ENCODE measurements at regions not wholly inside any gene's neighbourhood (a gene's known extent, or its start where the extent isn't known, plus 50 kb on each side); places are given as distances from the start of the nearest gene placed in this dataset.
A peak's percentile ranks its signal among the peaks of the same experiment; 100 is the strongest.

- no peak overlapping the region for H3K4me3 Mint-ChIP-seq
- intact Hi-C loops (cut with micrococcal nuclease), result no loop called here
- H3K27me3 Mint-ChIP-seq, result peaks cover 7% of the 10 kb centered on the region
- H3K36me3 Mint-ChIP-seq (ENCODE audit: low read depth), result no peaks in the 10 kb centered on the region
- peaks cover 8% of the 10 kb centered on the region for H3K9me3 Mint-ChIP-seq
- H3K27ac Mint-ChIP-seq, result no peak overlapping the region
- peaks cover 12% of the 10 kb centered on the region for H3K4me1 Mint-ChIP-seq (ENCODE audit: low read depth)
Observed at GRCh38 chr11:10358696-10359095, 53.8 kb downstream of the ADM start.

- no peaks in the 10 kb centered on the region for H3K36me3 Mint-ChIP-seq (ENCODE audit: low read depth)
- H3K27me3 Mint-ChIP-seq, result peaks cover 7% of the 10 kb centered on the region
- intact Hi-C loops (cut with micrococcal nuclease), result no loop called here
- H3K9me3 Mint-ChIP-seq, result peaks cover 8% of the 10 kb centered on the region
- H3K4me1 Mint-ChIP-seq (ENCODE audit: low read depth), result peaks cover 12% of the 10 kb centered on the region
- H3K27ac Mint-ChIP-seq, result no peak overlapping the region
- H3K4me3 Mint-ChIP-seq, result no peak overlapping the region
Observed at GRCh38 chr11:10359171-10359570, 54.3 kb downstream of the ADM start.

- intact Hi-C loops (cut with micrococcal nuclease), result no loop called here
Observed at GRCh38 chr11:10360835-10361234, 56.0 kb downstream of the ADM start.

DNA sequence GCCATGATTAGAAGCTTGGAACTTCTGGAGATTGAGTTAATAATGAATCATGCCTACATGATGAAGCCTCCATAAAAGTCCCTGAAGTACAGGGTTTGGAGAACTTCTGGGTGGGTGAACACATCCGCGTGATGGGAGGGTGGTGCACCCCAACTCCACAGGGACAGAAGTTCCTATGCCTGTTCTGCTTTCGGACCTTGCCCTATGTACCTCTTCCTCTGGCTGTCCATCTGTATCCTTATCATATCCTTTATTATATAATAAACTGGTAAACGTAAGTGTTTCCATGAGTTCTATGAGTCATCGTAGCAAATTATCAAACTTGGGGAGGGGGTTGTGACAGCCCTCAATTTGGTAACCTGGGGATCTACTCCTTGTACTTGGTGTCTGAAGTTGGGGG, 60.2 kb downstream of the ADM start:
- H3K27me3 Mint-ChIP-seq, result peaks cover 3% of the 10 kb centered on the region
- H3K4me3 Mint-ChIP-seq, result no peak overlapping the region
- peaks cover 11% of the 10 kb centered on the region for H3K9me3 Mint-ChIP-seq
- intact Hi-C loops (cut with micrococcal nuclease), result loop anchor here (5.0 kb wide), 1 partner anchor 38 kb away; no protein-coding TSS in a partner anchor
- no peak overlapping the region for H3K27ac Mint-ChIP-seq
- peaks cover 15% of the 10 kb centered on the region for H3K4me1 Mint-ChIP-seq (ENCODE audit: low read depth)
- no peaks in the 10 kb centered on the region for H3K36me3 Mint-ChIP-seq (ENCODE audit: low read depth)

More at GRCh38 chr11:10360835-10361234, 56.0 kb downstream of the ADM start:
- Mint-ChIP-seq H3K27me3 (peaks cover 7% of the 10 kb centered on the region), H3K36me3 (ENCODE audit: low read depth) (no peaks in the 10 kb centered on the region), H3K9me3 (peaks cover 8% of the 10 kb centered on the region), H3K4me1 (ENCODE audit: low read depth) (peaks cover 5% of the 10 kb centered on the region), H3K4me3 (no peak overlapping the region), H3K27ac (no peak overlapping the region)

GRCh38 chr11:10366568-10367331, 61.9 kb downstream of the ADM start:
- peaks cover 8% of the 10 kb centered on the region for H3K9me3 Mint-ChIP-seq
- intact Hi-C loops (cut with micrococcal nuclease), result loop anchor here (1.0 to 5.0 kb wide), 2 partner anchors 39 to 58 kb away; no protein-coding TSS in a partner anchor
- no peaks in the 10 kb centered on the region for H3K36me3 Mint-ChIP-seq (ENCODE audit: low read depth)
- H3K4me3 Mint-ChIP-seq, result no peak overlapping the region
- H3K27ac Mint-ChIP-seq, result peak overlapping the region; percentile 24
- peaks cover 4% of the 10 kb centered on the region for H3K27me3 Mint-ChIP-seq
- H3K4me1 Mint-ChIP-seq (ENCODE audit: low read depth), result peaks cover 15% of the 10 kb centered on the region

- Mint-ChIP-seq H3K4me1 (ENCODE audit: low read depth) (peaks cover 6% of the 10 kb centered on the region), H3K36me3 (ENCODE audit: low read depth) (no peaks in the 10 kb centered on the region), H3K9me3 (peaks cover 8% of the 10 kb centered on the region), H3K4me3 (no peak overlapping the region), H3K27ac (no peak overlapping the region), H3K27me3 (peaks cover 8% of the 10 kb centered on the region)
- intact Hi-C loops (cut with micrococcal nuclease), result no loop called here
Observed at GRCh38 chr11:10371926-10372641, 67.2 kb downstream of the ADM start.

DNA sequence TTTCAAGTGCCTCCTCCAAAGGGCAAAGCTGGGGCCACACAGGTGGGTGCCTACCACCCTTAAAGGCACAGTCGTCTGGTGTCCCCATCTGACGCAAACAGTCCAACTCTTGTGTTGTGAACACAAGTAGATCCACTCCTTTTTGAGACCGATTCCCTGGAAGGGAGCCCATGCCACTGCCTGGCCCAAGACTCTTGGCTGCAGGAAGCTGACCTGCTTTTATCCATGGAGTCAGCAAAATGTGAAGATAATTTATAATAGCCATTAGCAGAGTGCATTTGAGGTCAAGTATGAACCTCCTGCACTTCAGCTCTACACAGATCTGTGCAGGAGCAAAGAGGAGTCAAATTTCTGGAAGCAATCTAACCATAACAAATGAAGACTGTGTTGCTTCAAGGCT, 68.5 kb downstream of the ADM start:
- Mint-ChIP-seq H3K36me3 (ENCODE audit: low read depth) (no peaks in the 10 kb centered on the region), H3K4me3 (no peak overlapping the region), H3K27me3 (peaks cover 8% of the 10 kb centered on the region), H3K27ac (no peak overlapping the region), H3K4me1 (ENCODE audit: low read depth) (peaks cover 6% of the 10 kb centered on the region), H3K9me3 (no peaks in the 10 kb centered on the region)
- intact Hi-C loops (cut with micrococcal nuclease), result no loop called here

GRCh38 chr11:10373929-10374328, 69.1 kb downstream of the ADM start:
- Mint-ChIP-seq H3K36me3 (ENCODE audit: low read depth) (no peaks in the 10 kb centered on the region), H3K27ac (no peak overlapping the region), H3K27me3 (peaks cover 8% of the 10 kb centered on the region), H3K4me1 (ENCODE audit: low read depth) (peaks cover 6% of the 10 kb centered on the region), H3K4me3 (no peak overlapping the region), H3K9me3 (no peaks in the 10 kb centered on the region)
- intact Hi-C loops (cut with micrococcal nuclease), result no loop called here

DNA sequence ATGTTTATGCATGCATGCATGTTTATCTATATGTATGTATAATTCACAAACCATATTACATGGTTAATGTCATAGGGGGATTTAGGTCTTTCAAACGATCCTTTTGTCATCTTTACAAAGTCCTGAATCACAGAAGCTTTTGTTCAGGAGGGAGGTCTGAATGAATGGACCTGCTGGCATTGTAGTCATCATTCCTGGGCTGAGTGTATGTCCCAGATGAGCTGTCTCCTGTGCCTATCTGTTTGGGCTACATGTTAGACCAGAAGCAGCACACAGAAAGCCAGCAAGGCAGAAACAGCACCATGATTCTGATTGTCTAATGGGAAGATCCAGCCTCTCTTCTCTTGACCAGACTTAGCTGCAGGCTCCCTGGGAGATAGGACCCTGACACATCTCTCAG, 69.5 kb downstream of the ADM start:
- Mint-ChIP-seq H3K36me3 (ENCODE audit: low read depth) (no peaks in the 10 kb centered on the region), H3K27me3 (peaks cover 8% of the 10 kb centered on the region), H3K4me3 (no peak overlapping the region), H3K4me1 (ENCODE audit: low read depth) (peaks cover 6% of the 10 kb centered on the region), H3K27ac (no peak overlapping the region), H3K9me3 (no peaks in the 10 kb centered on the region)
- intact Hi-C loops (cut with micrococcal nuclease), result no loop called here

GRCh38 chr11:10375280-10375971, 70.6 kb downstream of the ADM start:
- H3K27ac Mint-ChIP-seq, result no peak overlapping the region
- H3K9me3 Mint-ChIP-seq, result no peaks in the 10 kb centered on the region
- no peaks in the 10 kb centered on the region for H3K36me3 Mint-ChIP-seq (ENCODE audit: low read depth)
- H3K4me1 Mint-ChIP-seq (ENCODE audit: low read depth), result peaks cover 6% of the 10 kb centered on the region
- peaks cover 9% of the 10 kb centered on the region for H3K27me3 Mint-ChIP-seq
- no peak overlapping the region for H3K4me3 Mint-ChIP-seq
- intact Hi-C loops (cut with micrococcal nuclease), result no loop called here

DNA sequence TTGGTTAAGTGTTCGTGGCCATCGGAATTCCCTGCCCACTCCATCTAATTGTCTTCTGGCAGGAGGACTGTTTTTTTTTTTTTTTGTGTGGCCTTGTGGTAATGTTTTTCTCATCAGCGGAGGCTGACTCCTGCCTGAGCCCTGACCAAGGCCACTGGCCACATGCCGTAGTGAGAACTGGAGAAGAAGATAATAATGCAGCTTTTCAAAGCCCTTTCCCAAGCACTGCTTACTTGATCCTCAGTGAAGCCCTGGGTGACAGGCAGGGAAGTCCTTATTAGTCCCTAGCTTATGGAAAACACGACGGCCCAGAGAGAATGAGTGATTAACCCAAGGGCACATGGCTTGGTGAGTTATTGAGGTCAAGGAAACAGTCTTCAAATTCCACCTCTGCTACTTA, 71.2 kb downstream of the ADM start:
- H3K4me3 Mint-ChIP-seq, result no peak overlapping the region
- intact Hi-C loops (cut with micrococcal nuclease), result no loop called here
- no peaks in the 10 kb centered on the region for H3K36me3 Mint-ChIP-seq (ENCODE audit: low read depth)
- no peaks in the 10 kb centered on the region for H3K9me3 Mint-ChIP-seq
- H3K27ac Mint-ChIP-seq, result no peak overlapping the region
- H3K27me3 Mint-ChIP-seq, result peaks cover 11% of the 10 kb centered on the region
- H3K4me1 Mint-ChIP-seq (ENCODE audit: low read depth), result peaks cover 6% of the 10 kb centered on the region

DNA sequence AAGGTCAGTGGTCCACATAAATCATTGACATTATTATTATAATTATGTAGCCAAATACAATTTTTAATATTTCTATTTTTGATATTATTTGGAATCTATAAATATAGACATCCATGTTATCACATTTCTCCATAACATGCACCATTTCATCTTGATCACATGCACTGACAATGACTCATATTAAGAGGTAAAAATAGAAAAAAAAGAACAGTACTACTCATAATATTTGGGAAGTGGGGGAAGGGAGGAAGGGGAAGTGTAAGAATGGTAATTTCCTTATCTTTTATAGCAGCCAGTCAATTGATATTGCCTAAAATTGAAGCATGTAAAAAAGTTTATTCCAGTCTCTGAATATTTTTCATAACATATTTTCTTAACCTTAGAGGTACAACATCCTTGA, 72.3 kb downstream of the ADM start:
- Mint-ChIP-seq H3K4me1 (ENCODE audit: low read depth) (peaks cover 6% of the 10 kb centered on the region), H3K36me3 (ENCODE audit: low read depth) (no peaks in the 10 kb centered on the region), H3K9me3 (peaks cover under 1% of the 10 kb centered on the region), H3K27ac (no peak overlapping the region), H3K27me3 (peaks cover 13% of the 10 kb centered on the region), H3K4me3 (no peak overlapping the region)
- intact Hi-C loops (cut with micrococcal nuclease), result no loop called here

DNA sequence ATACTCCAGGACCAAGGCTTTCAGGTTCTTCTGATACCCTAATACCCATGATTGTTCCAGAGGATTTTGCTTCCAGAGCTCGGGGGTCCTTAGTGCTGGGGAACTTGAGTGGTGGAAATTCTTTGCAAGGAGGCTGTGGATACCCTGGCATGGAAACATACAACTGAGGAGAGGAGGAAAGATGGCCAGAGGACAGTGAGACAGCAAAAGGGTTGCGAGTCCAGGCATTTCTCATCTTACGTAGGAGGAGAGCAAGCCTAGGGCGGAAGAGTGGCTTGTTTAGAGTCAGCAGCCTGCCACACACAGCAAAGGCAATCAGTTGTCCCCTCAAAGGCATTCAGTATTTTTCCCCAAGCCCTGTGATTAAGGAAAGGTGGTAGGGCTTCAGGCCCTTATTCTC, 73.5 kb downstream of the ADM start:
- H3K4me3 Mint-ChIP-seq, result no peak overlapping the region
- H3K27me3 Mint-ChIP-seq, result peaks cover 18% of the 10 kb centered on the region
- intact Hi-C loops (cut with micrococcal nuclease), result no loop called here
- H3K9me3 Mint-ChIP-seq, result peaks cover 10% of the 10 kb centered on the region
- no peak overlapping the region for H3K27ac Mint-ChIP-seq
- H3K36me3 Mint-ChIP-seq (ENCODE audit: low read depth), result no peaks in the 10 kb centered on the region
- H3K4me1 Mint-ChIP-seq (ENCODE audit: low read depth), result peaks cover 13% of the 10 kb centered on the region

DNA sequence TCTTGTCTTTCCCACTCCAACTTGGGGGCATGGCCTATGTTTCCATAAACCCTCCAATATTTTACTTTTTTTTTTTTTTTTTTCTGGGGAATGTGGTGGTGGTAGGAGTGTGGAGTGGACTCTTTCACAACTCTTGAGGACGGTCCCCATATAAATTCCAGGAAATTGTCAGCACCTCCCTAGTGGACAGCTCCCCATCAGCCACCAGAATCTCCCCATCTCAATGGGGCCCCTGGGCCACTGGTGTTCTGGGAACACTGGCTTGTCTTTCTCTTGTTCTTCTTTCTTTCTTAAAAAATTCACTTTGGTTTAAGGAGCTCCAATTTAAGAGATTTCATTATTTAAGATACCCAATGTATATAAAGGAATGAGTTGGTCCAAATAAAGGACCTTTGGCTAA, 74.1 kb downstream of the ADM start:
- Mint-ChIP-seq H3K27me3 (peaks cover 17% of the 10 kb centered on the region), H3K9me3 (peaks cover 10% of the 10 kb centered on the region), H3K27ac (no peak overlapping the region), H3K36me3 (ENCODE audit: low read depth) (no peaks in the 10 kb centered on the region), H3K4me1 (ENCODE audit: low read depth) (peaks cover 13% of the 10 kb centered on the region), H3K4me3 (no peak overlapping the region)
- intact Hi-C loops (cut with micrococcal nuclease), result no loop called here
